Ammon's horn (tissue), 1 donor: ENCODE measurements at regions not wholly inside any gene's neighbourhood (a gene's known extent, or its start where the extent isn't known, plus 50 kb on each side); places are given as distances from the start of the nearest gene placed in this dataset.

ENCODE experiments used
- DNase-seq: peaks from one replicate; pipeline ENCODE4 v3.0.0-alpha.2; 2016; ENCODE audit warnings: low spot score

DNA sequence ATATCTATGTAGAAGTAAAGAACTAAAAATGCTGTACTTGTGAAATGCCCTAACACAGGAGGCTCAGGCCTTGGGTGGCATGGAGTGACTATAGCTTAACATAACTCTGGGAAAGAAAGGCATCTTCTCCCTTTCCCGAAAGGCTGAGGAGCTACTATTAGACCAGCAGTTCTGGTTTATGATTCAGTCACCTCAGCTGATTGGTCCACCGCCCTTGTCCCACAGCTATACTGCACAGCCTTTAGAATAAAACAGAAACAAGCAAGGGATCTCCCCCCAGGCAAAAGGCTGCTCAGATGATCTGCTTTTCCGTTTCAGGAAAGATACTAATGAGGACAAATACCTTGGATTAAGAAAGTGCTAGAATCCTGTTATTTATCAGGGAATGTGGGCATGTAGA lies 171.3 kb downstream of the SNCA start:
- no peak for DNase-seq

DNA sequence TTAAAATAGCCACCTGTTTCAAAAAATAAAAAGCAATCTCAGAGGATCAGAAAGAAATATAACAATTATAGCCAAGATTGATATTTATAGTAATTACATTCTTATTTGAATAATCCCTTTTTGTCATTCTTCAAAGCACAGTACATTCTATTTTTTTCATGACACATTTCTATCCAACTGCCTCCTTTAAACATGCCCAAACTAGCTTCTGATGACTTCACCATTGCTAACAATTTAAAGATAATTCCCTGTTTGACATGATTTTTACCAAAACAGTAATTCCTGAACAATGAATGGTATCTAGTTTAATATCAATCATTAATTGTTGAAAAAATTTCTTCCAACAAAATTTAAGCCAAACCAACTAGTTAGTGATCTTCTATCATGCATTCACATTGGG lies 172.4 kb downstream of the SNCA start:
- DNase-seq, result no peak

DNA sequence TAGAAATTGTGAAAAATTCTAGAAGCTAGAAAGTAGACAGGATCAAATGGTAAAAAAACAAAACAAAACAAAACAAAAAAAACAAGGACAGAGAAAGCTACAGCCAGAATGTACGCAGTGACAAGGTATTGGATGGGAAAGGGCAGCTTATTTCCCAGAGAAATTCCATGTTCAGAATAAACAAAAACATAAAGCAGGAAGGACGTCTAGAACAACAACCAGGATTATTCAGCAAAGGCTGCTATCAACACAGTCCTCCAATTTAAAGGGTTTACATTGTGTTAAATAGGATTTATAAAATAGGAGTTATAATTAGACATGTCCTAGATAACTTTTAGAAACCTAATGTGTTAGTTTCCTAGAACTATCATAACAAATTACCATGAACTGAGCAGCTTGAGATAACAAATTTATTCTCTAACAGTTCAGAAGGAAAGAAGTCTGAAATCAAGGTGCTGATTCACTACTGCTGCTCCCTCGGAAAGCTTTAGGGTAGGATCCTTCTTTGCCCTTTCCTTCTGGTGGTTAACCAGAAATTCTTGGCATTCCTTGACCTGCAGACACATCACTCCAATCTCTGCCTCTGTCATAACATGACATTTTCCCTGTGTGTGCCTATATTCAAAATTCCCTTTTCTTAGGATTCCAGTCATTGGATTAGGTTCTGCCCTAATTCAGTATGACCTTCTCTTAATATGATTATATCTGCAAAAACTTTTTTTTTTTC lies 175.6 kb downstream of the SNCA start:
- DNase-seq, result no peak

DNA sequence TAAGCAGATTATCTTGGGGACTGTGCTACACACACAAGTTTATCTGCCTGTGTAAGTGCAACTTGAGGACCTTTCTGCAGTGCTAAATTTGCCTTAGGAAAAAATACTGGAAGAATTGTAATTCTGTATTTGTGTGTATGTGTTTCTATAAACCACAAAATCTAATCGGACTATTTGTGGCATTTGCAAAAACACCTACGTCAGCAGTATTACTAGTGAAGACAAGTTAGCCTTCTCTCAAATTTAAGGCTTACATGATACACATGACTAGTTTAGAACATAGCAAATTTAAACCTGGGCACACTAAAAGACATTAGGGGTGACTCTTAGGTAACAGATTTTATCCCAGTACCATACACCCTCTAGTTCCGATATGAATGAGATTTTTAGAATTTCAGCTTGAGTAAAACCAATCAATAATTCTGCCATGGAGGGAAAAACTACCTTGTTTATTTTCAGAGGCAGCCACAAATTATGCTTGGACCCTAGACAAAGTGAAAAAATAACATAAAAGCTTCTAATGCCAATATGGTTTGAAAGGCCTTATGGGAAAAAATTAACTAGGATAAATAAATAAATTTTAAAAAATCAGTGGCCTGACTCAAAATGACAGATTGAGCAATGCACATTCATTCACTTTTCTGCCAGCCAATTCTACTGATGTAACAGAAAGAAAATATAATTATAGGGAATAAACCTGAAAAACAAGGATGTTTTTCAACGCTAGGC lies 176.4 kb downstream of the SNCA start:
- DNase-seq, result no peak

DNA sequence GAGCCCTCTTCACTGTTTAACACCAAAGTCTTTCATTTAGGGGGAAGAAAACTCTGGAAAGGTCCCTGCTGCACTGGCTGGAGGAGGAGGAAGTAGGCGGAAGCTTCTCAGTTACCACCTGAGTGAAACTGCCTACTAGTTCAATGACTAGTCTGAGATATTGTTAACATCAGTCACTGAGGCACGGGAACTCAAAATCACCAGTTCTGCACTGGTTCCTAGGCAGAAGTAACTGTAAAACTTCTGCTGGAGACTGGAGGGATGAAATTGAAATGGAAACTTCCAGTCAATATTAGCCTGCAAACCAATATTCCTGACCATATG lies 178.3 kb downstream of the SNCA start:
- no peak for DNase-seq

DNA sequence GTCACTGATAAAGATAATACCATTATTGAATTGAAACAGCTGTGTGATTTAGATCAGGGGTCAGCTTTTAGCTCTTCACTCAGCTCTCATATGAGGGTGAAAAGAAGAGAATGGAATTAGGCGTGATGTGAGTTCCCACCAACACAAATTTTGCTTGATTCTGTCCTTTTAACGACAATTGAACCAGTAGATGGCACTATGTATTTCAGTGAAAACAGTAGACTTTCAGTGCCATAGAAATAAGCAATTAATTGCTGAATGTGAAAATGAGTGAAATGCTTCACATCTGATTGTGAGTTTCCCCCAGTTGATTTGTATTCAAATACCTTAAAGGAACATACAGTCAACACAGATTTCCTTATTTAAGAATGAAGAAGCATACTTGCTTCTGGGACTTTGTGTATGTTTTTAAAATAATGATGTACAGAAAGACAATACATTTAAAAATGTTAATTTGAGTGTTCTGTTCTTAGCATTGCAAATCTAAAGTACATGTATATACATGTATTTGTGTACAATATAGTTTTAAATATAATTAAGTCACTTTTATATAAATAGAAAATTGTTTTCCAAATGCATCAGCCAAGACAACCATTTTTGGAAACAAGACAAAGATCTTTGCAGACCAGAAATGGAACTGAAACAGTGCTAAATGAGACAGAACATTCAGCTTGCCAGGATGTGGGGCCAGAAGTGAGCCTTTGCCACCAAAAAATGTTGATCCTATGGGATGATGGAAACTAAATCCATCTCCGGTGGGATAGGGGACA lies 178.8 kb downstream of the SNCA start:
- DNase-seq, result peak; percentile 77

DNA sequence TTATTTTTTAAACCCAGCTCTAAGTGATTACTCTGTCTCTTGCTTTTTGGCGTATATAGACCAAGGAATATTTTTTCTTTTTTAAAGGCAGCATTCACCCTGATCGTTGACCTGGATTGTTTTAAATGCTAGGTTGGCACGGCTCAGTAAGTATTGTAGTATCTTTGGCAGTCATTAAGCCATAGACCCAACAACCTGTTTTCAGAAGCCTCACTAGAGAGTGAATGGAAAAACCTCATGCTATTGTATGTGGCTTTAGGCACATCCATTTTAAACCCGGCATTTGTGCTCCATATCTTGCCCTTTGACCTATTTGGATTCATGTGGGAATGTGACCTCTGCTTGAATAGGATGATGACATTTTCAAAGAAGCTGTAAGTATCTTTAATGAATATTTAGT lies 183.9 kb downstream of the SNCA start:
- DNase-seq, result no peak

DNA sequence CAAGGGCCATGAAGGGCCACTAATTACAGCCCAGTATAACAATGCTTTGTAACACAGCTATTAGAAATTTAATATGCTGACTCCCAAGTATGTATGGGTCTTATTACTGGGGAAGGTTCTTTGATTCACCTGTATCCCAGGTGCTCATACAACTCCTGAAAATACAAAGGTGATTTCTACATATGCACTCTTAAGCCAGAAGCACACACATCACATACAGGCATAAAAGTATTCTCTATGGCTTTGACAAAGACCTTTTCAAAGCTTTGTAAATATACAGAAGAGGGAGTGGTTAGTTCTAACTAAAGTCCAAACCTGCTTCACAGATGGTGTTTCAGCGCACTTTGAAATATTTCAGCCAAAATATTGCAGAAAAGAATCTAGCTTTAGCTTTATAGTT lies 191.5 kb downstream of the SNCA start:
- DNase-seq, result no peak

DNA sequence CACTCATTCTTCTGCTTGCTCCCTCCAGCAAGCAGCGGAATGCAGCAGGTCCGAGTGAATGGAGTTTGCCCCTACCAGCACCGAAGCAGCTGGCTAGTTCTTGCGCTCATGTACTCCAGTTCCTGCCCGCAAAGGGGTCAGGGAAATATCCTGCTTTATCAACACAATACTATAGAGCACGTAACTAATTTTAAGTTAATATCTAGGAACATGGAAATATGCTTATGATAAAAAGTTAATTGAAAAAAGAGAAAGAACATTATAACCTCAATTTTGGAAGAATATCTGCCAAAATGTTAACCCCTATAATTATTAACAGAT lies 195.6 kb downstream of the SNCA start:
- no peak for DNase-seq

DNA sequence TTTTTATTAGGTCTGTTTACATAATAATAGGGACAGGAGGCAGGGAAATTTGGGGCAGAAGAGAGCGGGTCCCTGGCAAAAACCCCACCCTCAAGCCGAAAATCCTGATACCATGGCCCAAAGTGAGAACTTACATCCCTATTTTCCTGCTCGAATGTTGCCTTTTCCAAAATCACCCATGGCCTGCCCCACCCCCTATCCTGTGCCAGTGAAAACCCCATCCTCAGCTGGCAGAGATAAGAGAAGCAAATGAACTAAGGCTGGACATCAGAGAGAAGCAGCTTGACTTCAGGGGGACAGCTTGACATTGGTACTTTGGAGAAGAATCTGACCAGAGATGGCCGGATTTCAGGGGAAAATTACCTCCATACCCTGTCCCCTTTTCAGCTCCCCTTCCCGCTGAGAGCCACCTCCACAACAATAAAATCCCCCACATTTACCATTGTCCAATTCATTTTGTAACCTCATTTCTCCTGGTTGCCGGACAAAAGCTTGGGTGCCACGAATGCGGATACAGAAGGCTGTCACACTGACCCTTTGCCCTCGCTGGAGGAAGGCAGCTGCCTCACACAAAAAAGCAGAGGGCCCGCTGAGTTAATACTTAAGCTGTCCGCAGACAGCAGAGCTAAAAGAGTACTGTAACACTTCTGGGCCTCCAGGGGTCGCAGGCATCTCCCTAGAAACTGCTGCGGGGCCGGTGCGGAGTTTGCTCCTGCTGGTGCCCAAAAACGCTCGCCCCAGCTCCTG lies 196.2 kb downstream of the SNCA start:
- peak; percentile 38 for DNase-seq

DNA sequence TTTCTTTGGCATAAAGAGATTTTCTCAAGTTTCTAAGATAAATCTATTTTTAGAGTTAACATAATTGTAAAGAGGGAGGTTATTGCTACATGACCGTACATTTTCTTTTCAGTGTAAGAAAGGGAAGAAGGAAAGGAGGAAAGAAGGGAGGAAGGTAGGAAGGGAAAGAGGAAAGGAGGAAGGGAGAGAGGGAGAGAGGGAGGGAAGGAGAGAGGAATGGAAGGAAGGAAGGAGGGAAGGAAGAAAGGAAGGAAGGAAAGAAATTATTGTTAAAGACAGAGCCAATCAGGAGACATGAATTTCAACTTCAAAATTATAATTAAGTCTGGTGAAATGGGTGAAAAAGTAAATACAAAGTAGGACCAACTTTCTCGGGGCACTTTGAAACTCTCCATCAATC lies 197.6 kb downstream of the SNCA start:
- DNase-seq, result no peak

DNA sequence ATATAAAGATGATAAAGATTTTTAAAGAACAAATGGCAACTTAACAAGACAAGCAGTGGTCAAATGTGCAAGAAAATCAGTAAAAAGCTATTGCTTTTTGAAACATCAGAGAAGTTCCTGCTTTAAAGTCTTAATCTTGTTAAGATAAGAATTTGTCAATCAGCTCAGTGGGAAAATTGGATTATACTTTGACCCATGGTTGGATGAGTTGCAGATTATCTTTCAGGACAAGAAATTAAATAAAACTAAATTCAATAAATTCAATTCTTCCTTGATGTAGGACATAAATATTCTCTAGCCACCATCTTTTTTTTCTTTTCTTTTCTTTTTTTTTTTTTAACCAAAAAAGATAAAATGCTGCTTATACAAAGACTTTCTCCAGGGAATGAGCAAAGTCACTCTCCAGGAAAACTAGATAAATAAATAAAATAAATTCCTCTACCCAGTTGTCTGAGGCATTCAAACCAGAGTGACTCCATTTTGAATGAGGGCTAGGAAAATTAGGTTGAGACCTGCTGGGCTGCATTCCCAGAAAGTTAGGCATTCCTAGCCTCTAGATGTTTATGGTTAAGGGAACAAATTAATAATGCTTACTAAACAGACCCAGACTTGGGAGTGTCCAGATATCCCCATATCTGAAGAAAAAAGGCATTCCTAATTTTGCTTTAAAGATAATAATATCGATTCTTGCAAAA lies 211.2 kb downstream of the SNCA start:
- no peak for DNase-seq

DNA sequence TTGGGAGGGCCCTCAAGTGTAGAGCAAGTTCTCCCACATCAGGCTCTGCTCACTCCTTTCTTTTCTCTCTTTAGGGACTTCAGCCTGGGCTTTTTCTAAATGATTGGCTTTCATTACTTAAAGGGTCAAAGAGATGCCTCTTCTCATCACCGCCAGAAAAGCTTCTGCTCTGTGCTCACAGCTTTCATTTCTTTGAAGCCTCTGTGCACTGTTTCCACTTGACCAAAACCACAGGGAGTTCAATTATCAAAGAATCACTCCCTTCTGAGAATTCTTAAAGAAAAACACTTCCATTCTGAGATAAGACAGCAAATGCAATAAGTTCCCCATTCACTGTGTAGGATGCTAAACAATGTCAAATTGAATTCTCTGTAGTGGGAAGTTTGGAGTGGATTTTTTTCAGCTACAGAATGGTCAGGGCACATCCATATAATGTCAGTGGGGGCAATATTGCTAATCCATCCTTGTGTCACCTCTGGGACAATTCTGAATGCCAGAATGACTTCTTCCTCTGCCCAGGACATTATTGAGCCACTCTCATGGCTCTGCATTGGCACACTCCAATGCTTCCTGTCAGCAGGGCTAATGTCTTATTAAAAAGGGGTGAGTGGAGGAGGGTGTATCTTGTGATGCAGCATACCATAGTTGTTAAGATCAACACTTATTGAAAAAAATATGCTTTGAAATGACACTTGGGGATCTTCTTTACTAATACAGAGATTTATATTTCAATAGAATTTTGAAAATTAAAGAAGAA lies 217.6 kb downstream of the SNCA start:
- DNase-seq, result no peak

DNA sequence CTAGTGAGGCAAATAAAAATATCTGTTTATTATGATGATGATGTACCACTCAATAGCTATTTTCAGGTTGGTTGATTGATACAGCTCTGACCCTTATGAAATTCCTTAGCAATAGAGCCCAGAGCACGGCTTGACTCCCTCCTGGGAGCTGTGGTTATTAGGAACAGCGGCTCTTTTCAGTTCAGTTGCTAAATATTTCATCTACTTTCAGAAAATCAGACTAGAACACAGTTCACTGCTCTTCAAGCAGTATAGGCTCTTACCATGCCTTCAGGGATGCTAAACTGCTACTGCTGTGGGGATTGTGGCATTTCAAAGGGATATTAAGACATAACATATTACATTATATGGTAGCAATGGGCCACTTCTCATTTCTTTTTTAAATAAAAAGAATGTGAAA lies 218.8 kb downstream of the SNCA start:
- DNase-seq, result no peak

DNA sequence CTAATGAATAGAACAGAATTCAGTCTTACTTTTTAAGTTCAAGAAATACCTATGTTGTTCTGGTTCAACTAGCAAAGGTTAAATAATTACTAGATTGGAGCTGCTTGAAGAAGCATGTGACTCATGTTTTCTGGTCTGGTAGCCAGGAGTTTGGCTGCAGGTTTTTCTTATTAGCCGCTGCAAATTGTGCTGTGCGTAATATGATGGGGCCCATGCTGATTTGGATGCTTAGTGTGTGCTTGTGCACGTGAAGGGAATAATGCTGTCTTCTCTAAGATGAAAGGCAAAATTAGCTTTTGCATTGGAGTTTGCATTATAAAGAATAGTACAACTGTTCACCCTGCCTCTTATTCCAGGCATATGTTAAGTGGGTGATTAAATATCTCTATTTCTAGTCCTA lies 219.6 kb downstream of the SNCA start:
- DNase-seq, result no peak

DNA sequence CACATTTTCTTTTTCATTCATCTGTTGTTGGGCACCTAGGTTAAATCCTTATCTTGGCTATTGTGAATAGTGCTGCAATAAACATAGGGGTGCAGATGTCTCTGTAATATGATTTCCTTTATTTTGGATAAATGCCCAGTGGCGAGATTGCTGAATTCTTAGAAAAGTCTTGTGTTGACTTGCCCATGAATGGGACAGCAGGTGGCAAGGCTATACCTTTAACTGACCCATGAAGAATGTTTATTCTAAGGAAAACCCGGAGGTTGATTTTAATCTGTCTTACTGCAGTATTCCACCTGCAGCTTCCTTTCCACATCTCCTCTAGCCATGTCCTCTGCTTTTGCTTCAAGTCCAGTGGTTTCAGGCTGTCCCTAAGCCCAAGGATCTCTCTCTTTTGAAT lies 220.6 kb downstream of the SNCA start:
- no peak for DNase-seq

DNA sequence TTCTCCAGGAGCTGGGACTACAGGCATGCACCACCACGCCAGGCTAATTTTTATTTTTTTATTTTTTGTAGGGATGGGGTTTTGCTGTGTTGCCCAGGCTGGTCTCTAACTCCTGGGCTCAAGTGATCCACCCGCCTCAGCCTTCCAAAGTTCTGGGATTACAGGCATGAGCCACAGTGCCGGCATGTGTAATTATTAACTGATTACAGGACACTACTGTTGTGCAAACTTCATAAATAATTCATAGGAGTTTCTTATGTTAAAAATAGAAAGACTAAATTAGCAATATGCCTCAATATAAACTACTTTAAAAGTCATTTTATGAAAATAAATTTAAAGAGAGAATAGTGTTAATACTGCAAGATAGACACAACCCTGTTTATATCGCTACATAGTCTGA lies 221.9 kb downstream of the SNCA start:
- DNase-seq, result no peak

DNA sequence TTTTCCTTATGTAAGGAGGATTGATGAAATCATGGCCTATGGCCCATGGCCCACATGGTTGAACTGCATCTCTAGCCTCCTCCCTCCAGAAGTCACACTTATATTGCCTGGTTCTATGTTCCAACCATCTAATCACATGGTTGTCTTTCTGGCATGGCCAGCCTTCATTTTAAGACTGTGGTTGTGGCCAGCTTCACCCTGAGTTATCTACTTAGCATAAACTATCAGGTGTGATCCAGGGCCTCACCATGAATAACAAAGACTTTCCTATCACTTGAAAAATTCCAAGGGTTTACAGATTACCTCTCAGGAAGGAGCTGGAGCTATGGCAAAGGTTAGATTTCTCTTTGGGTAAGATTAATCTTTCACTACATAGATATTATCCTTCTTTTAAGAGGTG lies 222.8 kb downstream of the SNCA start:
- no peak for DNase-seq

DNA sequence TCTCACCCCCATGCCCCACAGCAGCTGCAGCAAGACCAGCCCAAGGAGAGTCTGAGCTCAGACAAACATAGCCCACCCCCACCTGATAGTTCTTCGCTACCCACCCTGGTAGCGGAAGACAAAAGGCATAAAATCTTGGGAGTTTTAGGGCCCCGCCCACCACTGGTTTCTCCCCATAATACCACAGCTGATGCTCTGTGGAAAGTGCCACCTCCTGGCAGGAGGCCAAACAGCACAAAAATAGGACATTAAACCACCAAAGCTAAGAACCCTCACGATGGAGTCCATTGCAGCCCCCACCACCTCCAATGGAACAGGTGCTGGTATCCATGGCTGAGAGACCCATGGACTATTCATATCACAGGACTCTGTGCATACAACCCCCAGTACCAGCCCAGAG lies 226.7 kb downstream of the SNCA start:
- DNase-seq, result no peak

DNA sequence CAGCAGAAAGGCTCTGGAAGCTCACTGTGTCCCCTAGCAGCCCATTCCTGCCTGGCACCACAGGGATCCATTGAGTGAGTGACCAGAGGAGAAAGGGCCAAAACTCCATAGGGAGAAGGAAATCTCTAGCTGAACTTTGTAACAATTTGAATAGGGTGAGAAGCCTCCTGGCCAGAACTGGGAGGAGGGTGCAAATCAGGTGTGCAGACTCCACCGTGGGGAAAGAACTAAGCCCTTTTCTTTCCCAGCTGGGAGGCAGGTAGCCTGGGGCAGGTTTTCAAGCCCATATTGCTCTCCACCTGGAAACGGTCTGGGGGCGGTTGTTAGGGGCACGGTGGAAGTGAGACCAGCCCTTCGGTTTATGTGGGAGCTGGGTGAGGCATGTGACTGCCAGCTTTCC lies 227.2 kb downstream of the SNCA start:
- no peak for DNase-seq

DNA sequence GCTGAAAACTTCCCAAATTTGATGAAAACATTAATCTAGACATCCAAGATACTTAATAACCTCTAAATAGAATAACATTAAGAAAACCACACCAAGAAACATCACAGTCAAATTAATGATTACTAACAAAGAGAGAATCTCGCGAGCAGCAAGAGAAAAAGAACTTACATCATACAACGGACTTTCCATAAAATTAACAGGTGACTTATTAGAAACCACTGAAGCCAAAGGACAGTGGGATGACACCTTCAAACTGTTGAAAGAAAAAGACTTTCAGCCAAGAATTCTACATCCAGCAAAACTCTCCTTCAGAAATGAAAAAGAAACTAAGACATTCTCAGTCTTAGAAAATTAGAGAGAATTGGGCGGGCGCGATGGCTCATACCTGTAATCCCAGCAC lies 232.0 kb downstream of the SNCA start:
- DNase-seq, result no peak
